NCI-H2171 (cell line): ENCODE measurements at regions not wholly inside any gene's neighbourhood (a gene's known extent, or its start where the extent isn't known, plus 50 kb on each side); places are given as distances from the start of the nearest gene placed in this dataset.

ENCODE experiments used
- DNase-seq: peaks from one replicate; lab custom pipeline; 2025; lab: John Stamatoyannopoulos, UW

DNA sequence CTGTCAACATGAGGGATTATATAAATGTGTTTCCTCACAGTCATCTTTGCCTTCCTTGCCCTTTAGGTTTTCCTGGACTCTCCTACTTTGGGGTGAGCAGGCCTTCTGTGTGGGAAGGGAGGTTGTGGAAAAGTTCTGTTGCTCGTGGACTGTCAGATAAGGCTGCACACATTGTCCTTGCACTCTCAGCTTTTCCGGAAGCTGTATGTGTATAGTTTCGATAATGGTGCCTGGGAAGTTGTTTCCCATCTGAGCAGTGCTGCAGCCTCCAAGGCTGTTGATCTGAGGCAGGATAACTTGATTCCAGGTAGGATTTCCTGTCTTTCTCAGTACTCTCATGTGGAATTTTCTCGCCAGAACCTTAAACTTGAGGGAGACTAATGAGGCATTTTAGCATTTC lies 297.8 kb upstream of the AZI2 start:
- no peak for DNase-seq

DNA sequence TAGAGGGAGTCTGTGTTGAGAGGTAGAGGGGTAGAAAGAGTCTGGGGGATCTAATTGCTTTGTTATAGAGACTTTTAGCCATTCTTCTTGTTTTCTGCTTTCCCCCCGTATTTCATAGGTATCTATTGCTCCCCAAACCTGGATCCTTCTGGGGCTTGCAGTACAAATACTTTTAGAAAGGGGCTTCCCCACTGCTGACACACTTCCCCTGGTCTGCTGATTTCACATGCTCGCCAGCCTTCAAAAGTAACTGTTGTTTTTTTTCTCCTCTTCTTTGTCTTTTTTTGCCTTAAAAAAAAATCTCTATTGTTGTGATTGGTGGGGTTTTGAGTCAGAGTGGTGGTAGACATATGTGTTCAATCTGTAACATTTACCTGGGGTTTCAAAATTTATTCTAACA lies 300.6 kb upstream of the AZI2 start:
- no peak for DNase-seq

DNA sequence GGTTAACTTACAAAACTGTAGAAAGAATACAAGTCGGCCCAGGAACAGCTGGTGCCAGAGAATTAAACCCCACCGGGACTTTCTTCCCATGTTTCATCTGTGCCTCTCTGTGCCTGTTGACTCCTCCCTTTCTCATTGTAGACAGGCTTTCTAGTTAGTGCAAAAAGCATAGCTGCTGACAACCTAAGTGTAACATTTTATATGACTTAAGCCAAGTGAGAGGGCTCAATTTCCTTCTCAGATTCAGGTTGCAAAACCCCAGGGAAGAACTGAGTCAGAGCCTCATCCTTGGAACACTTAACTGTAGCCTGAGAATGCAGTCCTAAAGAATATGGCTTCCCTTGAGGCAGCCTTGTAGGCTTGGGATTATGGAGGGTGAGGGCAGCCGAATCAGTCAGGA lies 302.5 kb upstream of the AZI2 start:
- DNase-seq: peak; percentile 28

DNA sequence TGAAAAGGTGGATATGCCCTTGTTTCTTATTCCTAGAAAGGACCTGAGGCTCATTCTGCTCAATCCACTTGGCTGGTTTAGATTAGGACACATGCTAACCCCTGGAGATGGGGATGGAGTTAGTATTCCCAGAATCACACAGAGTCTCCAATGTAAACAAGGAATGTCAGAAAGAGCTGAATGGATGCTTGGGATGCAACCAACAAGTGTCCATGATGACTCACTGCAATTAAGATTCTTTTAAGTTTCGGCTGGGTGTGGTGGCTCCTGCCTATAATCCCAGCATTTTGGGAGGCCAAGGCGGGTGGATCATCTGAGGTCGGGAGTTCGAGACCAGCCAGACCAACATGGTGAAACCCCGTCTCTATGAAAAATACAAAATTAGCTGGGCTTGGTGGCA lies 315.5 kb upstream of the AZI2 start:
- DNase-seq: no peak

DNA sequence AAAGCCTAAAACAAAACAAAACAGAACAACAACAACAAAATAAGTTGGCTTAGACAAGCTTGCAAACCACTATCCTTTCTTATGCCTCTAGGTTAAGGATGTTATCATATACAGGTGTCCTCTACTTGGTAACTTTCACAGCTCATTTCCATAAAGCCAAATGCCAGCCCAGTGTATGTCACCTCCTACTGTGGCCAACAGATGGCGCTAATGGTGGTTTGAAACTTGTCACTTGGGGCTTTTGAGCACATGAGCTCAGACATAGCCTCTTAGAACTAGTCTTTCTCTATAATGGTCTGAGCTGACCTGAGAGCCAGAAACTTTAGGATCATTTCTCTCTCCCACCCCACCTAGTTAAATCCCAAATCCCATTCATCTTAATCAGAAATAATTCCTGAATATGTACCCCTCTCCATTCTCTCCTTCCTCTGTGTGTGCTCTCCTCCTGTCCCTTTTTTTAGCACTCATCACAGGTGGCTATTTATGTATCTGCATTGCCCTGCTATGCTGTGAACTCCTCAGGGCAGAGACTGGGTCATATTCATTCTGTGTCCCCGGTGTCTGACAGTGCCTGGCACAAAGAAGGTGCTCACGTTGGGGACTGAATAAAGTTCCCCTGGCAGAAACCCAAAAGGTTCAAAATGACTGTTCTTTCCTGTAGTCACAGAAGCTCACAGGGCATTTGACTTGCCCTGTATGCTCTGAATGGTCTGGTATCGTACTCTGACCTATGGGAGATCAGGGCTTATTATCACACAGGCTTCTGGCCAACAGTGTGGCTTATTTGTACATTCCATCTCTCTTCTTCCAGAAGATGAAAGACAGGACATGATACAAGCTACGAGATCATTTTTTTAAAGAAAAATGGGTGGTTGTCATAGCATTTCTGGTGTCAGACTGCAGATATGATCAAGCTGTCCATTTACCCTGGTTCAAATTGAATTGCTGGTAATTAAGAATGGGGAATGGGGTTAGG lies 319.3 kb upstream of the AZI2 start:
- no peak for DNase-seq

DNA sequence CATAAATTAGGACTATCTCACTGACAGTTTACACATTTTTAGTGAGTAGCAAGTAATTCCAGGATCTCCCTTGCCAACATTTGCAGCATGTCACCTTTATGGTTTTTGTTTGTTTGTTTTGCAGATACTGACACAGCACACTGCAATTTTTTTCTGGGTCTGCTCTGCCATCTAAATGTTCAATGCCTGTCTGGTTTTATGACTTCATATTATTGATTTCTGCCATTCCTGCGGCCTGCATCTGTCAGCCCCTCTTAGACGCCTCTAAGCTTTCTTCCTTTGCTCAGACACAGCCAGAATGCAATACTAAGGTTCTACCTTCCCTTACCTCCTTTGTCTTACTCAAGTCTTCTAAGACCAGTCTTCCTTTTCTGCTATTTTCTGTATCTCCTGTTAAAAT lies 321.2 kb upstream of the AZI2 start:
- DNase-seq: no peak

DNA sequence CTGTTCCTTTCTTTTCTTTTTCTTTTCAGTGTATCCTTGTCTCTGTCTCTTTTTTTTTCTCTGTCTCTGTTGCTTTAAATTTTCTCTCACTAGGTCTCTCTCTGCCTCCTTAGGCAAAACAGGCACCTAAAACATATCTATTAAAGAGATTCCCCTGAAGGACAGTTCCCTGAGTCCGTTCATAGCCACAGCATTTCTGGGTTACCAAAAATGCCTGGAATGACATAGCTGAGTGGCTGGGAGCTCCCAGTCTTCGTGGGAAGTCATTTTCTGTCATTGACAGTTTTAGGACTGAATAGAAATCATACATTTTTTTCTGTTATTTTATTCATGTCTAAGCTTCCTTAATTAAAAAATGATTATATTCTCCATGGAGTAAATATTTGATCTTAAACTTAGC lies 323.8 kb upstream of the AZI2 start:
- no peak for DNase-seq

DNA sequence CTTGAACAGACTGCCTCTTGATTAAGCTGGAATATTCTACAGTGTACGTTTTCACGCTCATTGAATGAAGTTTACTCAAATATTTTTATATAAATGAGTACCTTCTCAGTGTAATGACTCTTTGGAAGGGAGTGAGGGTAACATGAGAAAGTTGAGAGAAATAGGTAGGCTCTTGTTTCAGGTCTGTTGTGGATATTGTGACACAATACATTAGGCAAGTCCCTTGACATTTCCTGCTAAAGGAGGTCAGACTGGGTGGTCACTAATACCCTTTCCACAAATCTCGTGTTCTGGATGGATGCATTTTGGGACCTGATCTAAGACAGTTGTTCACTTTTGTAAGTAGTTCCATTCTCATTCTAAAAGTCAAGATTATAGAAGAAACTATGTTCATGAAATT lies 324.8 kb upstream of the AZI2 start:
- DNase-seq: no peak

DNA sequence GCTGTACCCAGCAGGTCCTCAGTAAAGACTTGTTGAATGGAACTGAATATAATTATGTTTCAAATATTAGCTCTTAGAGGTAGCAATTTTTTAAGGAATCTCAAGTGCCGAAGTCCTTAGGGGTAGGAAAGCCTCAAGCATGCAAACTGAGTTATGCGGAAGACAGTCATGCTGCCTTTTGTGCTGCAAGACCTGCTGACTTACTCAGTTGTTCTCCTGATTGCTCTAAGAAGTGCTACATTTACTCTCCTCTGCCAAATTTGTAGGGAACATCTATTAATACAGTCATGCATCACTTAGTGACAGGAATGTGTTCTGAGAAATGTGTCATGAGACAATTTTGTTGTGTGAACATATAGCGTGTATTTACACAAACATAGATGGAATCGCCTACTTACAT lies 325.6 kb upstream of the AZI2 start:
- DNase-seq: no peak

DNA sequence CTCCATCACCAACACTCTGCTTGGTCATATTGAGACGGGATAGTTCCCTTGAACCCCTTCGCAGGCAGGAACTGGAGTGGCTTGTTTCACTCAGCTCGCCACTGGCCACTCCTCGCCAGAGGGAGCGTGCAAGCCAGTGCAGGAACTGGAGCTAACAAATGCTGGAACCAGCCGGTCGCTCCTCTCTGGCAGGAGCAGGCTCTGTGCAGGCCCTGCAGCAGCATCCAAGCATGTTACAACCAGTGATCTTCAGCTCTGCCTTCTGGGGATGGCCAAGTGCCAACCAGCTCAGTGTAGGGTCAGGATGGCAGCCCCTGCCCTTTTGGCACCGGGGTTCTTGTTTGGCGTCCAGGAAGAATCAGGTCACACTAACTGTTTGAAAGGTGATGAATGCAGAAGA lies 329.0 kb upstream of the AZI2 start:
- no peak for DNase-seq

DNA sequence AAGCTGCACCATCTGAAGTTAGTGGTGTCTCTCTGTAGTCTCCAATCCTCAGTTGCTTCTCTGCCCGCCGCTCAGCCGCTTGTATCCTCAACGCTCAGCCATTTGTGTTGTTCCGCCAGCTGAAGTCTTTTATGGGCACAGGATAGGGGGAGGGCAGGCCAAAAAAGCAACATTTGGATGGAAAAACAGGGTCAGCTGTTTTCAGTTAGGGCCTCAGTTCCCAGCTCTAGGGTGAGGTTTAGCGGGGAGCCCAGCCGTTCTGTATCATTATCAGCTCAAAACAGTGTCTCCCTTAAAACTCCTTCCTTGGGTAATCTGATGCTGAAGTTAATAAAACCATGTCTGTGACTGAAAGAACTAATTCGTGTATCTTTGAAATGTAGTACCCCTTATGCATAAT lies 329.5 kb upstream of the AZI2 start:
- DNase-seq: no peak

DNA sequence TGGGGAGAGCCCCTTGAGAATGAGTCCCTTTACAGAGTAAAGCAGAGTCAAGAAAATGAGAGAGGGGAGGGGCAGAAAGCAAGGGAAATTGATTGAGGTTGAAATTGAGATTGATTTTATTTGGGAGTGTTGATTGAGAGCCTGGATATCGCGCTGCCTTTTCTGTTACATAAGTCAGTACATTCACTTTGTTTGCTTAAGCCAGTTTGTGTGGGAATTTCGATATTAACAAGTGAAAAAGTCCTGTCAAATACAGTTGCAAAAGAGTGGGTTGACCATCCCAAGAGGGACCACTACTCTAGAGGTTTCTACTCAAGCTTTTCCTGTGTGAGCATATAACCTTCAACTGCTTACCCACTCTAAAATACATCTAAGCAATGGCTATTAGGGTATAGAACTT lies 331.4 kb upstream of the AZI2 start:
- DNase-seq: no peak

DNA sequence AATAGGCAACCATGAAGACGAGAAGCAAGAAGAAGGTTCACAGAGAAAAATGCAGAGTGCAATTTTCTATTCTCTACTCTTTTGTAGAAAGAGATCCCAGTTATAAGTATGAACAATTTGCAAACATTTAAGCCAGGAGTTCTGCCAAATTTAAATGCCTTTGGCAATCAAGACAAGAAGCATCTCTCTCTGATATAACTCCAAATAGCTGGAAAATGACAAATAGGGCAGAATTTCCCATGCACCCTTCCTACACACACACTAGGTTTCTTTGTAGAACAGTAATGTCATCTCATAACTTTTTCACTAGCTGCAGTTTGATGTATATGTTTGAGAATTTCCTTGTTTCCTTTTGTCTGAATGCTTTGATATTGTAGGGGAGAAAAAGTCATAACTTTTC lies 333.5 kb upstream of the AZI2 start:
- DNase-seq: no peak

DNA sequence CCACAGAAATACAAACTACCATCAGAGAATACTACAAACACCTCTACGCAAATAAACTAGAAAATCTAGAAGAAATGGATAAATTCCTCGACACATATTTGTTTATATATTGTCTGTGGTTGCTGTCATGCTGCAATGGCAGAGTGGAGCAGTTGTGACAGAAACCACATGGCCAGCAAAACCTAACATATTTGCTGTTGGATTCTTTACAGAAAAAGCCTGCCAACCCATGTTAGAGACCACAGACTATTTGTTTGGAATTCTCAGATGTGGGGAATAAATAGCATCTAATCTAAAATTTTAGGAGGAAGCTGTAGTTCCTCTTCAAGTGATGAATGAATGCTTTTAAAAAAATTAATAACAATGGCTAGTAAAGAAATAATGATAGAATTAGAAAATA lies 341.6 kb upstream of the AZI2 start:
- no peak for DNase-seq

DNA sequence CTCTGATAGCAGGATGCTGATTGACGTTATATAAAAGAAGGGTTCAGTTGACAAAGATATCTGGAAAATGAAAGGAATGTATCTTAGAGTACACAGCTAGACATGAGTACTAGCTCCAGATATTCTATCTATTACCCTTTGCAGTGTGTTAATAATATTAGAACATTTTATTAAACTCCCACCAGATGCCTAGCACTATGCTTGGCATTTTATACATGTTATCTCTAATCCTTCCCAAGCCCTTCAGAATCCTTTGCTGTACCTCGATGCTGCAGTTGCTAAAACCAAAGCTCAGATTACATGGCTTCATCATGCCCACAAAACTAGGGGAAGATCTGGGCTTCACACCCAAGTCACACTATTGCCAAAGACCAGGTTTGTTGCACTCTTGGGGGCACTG lies 350.1 kb upstream of the AZI2 start:
- DNase-seq: no peak

DNA sequence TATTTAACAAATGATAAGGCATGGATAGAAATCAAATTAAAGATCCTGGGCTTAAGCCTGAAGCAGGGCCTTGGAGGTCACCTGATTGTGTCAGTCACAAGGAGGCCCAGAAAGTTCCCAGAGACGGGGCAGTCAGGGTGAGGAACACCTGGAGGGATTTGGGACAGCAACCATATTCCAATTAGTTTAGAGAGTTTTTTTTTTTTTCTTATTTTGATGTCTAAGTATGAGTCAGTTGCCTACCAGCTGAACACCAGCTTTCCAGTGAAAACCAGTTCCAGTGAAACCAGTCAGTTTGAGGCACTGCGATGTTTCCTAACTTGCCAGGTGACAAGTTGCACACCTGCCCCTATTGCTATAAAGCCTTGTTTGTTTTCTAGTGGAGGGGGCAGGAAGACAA lies 350.7 kb upstream of the AZI2 start:
- no peak for DNase-seq

DNA sequence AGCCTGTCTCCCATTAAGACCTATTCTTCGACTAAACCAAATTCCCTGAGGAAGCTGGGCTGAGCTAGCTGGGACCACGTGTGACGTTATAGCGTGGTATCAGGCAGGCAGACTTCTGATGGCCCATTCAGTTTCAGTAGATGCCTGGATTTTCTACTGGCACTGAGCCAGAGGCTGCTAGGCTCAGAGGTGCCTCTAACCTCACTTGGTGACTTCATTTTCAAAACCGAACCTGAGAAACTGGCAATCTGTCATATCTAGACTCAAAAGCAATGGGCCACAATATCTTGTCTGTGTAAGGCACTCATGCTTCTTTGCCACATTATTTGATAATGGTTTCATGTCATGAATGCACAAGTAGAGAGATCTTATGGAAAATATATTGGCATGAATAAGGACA lies 352.1 kb upstream of the AZI2 start:
- DNase-seq: no peak

DNA sequence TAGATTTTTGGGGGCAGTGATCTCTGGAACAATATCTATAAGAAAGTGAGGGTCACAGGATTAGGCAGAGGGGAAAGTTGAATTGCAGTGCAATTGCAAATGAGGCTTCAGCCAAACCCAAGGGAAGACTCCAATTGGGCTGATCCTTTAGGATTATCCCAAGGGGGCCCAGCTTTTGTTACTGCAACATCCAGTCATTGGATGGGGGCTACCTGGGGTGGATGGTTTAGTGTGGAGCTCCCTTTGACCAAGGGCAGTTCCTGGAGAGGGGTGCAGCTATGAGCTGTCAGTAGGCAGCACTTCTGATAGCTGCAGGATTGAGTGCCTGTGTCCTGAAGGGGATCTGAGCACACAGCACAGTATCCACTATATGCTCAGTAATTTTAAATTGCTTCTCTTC lies 355.2 kb upstream of the AZI2 start:
- no peak for DNase-seq

DNA sequence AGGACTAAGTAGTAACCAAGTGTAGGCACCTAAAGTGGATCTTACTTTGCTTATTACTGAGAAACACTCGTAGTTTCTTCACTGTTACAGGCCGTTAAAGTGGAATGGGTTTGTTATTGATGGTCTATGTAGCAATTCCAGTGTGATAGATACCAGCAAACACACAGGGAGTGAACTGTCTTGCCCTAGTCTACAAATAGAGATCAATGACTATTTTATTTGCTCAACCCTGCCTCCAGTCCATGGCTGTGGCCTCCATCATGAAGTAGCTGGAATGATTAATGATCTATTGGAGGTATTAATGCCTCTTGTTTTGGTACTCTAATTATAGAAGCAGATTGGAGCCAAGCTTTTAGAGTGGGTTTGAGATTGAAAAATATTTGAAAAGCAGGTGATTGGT lies 362.7 kb upstream of the AZI2 start:
- DNase-seq: no peak

DNA sequence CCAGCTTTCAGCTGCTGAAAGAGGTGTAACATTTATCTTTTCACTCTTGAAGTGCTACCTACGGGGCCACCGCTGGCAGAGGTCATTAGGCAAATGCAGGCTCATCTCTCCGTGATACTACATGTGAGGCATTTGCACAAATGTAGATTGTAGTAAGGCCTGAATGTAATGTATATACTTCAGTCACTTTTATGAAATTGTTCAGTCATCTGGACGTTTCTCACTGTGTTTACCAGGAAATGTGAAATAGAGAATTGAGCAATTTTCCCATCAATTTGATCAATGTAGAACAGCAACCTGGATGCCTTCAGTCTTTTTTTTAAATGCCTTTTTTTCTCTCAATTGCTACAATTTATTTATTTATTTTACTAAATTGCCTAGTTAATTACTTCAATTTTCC lies 368.3 kb upstream of the AZI2 start:
- no peak for DNase-seq

DNA sequence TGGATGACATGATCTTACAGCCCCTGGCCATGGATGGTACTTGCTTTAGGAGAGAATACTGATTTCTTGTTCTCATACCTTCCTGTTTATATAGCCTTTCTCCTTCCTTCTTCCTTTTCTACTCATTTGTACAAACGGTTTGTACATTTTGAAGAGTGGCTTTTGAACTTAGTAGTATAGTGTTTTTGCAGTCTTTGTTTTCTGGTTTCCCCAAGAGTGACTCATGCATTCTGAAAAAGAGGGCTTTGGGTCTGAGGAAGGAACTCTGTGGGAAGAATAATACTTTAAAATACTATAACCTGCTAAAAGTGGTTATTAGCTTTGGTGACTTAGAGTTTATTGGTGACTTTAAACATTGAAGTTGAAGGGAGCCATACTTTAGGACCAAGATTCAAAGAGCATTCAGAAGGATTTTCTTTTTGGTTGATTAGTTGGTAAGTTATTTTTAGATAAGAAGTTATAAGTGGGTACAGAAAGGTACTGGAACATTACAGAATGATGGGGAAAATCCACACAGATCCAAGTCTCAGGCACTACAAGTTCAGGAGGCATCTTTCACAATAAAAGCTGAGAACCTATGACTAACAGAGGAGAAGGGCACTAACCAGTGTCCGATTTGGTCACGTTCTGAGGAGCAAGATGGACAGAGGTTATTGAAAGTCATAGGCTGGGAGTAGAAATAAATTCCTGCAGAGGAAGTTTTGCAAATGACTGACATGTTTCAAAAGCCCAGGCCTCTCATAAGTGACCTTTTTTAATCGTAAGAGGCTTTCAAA lies 369.6 kb upstream of the AZI2 start:
- DNase-seq: no peak

DNA sequence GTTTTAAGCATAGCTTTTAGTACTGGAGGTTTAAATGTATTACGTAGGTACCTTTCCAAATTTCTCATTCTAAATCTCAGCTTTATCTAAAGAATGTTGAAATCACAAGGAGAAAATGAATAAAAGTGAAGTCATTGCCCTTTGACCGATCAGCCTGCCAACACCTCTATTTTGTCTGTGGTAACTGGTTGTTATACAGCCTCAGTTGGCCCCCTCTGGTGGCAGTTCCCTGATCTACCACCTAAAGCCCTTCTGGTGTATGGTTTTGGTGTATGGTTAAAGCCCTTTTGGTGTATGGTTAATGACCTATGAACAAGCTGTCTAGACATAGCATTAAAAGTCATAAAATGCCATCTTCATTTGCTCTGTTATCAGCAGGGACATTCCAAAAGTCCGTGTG lies 378.2 kb upstream of the AZI2 start:
- no peak for DNase-seq

DNA sequence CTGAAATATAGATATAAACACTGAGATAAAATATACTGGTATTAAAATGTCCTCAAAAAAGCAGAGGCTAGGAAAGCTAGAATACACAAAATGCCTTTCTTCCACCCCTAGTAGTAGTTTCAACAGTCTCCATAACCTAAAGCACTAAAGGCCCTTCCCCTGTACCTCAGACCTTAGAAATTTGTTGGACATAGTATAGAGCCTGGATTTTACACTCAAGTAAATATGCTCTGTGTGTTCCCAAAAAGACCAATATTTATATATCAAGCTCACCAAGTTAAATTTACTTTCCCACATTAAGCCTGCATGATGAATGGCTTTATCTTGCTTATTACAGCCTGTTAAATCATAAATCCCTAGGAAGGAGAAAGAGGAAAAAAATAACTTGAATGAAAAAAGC lies 378.7 kb upstream of the AZI2 start:
- no peak for DNase-seq

DNA sequence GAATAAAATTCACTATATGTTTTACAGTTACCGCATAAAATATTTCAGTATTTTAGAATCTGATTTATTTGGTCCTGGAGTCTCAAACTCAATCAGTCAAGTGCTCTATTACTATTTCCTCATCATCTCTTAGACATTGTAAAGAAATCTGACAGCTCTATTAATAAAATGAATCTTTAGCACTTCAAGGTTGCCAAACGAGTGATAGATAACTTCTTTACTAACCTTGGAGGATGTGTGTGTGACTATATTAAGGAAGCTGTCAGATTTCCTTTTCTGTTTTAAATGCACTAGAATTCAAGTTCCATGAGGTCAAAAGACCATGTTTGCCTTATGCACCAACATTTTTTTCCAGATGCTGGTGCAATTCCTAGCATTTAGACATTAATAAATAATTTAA lies 389.8 kb upstream of the AZI2 start:
- DNase-seq: no peak
